ENCODE measurements at regions not wholly inside any gene's neighbourhood (a gene's known extent, or its start where the extent isn't known, plus 50 kb on each side); places are given as distances from the start of the nearest gene placed in this dataset.

DNA sequence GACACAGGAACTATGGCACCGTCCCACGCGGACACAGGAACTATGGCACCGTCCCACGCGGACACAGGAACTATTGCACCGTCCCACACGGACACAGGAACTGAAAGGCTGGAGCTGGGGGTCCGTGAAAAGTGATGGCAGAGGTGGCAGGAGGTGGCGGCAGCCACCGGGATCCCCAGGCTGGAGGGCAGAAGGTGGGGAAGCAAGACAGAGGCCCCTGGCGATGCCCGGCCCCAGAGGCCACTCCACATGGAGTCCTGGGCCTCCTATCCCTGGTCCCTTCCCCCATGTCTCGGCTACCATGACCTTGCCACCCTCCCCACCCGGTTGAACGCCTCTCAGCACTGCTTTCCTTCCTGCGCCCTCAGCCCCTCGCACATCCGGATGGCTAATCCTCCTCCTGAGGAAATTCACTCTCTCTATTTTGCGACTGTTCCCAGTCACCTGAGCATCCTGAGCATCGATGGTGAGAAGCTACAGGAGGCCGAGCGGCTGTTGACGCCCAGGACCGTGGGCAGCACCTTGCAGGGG lies 181.4 kb downstream of the TMEM18 start:
- TF ChIP-seq CTCF (IDR thresholded peaks at IDR 0.05) (no peak), POLR2A (IDR thresholded peaks at IDR 0.05) (no peak)
- WGBS, 4 donors = 77 to 88% (median 86%) methylated on average over 19 to 25 of the region's 25 CpGs
- intact Hi-C loops (cut with DNase I) = no loop called here
- DNase-seq = no peak
- Histone ChIP-seq H3K9me3 (replicated peaks in 1 of 3) (no peaks in the 10 kb centered on the region), H3K4me3 (no peak overlapping the region), H3K4me1 (replicated peaks in 1 of 2) (no peaks in the 10 kb centered on the region), H3K36me3 (replicated peaks in 1 of 2) (no peaks in the 10 kb centered on the region), H3K27me3 (no peaks in the 10 kb centered on the region), H3K27ac (no peak overlapping the region)

- intact Hi-C loops (cut with DNase I) = no loop called here
- DNase-seq = no peak
- Histone ChIP-seq H3K27me3 (no peaks in the 10 kb centered on the region), H3K27ac (no peak overlapping the region), H3K4me3 (no peak overlapping the region), H3K4me1 (replicated peaks in 1 of 2) (no peaks in the 10 kb centered on the region), H3K9me3 (replicated peaks in 1 of 3) (no peaks in the 10 kb centered on the region), H3K36me3 (replicated peaks in 1 of 2) (no peaks in the 10 kb centered on the region)
- WGBS, 4 donors = 74 to 87% (median 82%) methylated on average over 13 of the region's 13 CpGs
- TF ChIP-seq POLR2A (IDR thresholded peaks at IDR 0.05) = no peak
- no peak for TF ChIP-seq CTCF (IDR thresholded peaks at IDR 0.05)
Observed at GRCh38 chr2:494853-495252, 182.4 kb downstream of the TMEM18 start.

GRCh38 chr2:493228-493627 lies 184.0 kb downstream of the TMEM18 start:
- Histone ChIP-seq H3K4me1 (replicated peaks in 1 of 2) (no peaks in the 10 kb centered on the region), H3K27me3 (no peaks in the 10 kb centered on the region), H3K4me3 (no peak overlapping the region), H3K36me3 (replicated peaks in 1 of 2) (no peaks in the 10 kb centered on the region), H3K9me3 (replicated peaks in 1 of 3) (no peaks in the 10 kb centered on the region), H3K27ac (no peak overlapping the region)
- 61 to 85% (median 74%) methylated on average over 4 of the region's 4 CpGs for WGBS, 4 donors
- TF ChIP-seq POLR2A (IDR thresholded peaks at IDR 0.05) = no peak
- TF ChIP-seq CTCF (IDR thresholded peaks at IDR 0.05) = no peak
- intact Hi-C loops (cut with DNase I) = no loop called here
- DNase-seq = no peak

DNA sequence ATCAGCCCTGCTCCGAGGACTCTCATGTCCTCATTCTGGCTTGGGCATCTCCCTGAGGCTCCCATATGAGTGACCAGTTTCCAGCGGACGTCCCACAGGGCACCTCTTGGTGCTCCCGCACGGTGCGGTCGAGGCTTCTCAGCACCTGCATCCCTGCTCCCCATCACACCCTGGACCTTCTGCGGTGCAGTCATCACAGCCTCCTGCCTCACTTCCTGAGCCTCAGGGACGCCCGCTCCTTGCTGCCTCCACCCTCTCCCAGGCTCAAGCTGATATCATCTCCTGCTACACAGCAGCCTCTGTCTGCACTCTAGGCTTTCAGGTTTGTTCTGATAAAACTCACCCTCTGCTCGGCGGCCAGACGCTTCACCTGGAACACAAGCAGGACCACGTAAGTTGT lies 185.0 kb downstream of the TMEM18 start:
- WGBS, 4 donors = 74 to 89% (median 81%) methylated on average over 11 to 14 of the region's 14 CpGs
- Histone ChIP-seq H3K27ac (no peak overlapping the region), H3K9me3 (replicated peaks in 1 of 3) (no peaks in the 10 kb centered on the region), H3K36me3 (replicated peaks in 1 of 2) (no peaks in the 10 kb centered on the region), H3K27me3 (no peaks in the 10 kb centered on the region), H3K4me3 (no peak overlapping the region), H3K4me1 (replicated peaks in 1 of 2) (no peaks in the 10 kb centered on the region)
- DNase-seq = no peak
- intact Hi-C loops (cut with DNase I) = no loop called here
- no peak for TF ChIP-seq CTCF (IDR thresholded peaks at IDR 0.05)
- no peak for TF ChIP-seq POLR2A (IDR thresholded peaks at IDR 0.05)
